Heart right ventricle (tissue), 16 donors: ENCODE measurements at regions not wholly inside any gene's neighbourhood (a gene's known extent, or its start where the extent isn't known, plus 50 kb on each side); places are given as distances from the start of the nearest gene placed in this dataset.
A peak's percentile ranks its signal among the peaks of the same experiment; 100 is the strongest.

Source experiments
- ATAC-seq, 8 donors: fragments of 200-7000 bp; cut with Tn5 transposase; one replicate each; pipeline ENCODE4 v1.9.1; 2020; ENCODE audit warnings: mild to moderate bottlenecking in 8 of 8, moderate library complexity in 8 of 8, moderate number of reproducible peaks in 1 of 8
- DNase-seq, 2 donors: peaks; one replicate each; pipeline ENCODE4 v3.0.0-alpha.2; 2020
- H3K27ac ChIP-seq, 10 donors: fragments of 200-600 bp; sonication (generic) in 2 of 10; one replicate each; pipeline versions ENCODE4 v1.5.0 to v1.8.0; 2020 to 2022; ENCODE audit warnings: mild to moderate bottlenecking in 3 of 10
- H3K27me3 ChIP-seq, 7 donors: fragments of 200-600 bp; one replicate each; pipeline ENCODE4 v1.8.0; 2021 to 2022; ENCODE audit warnings: mild to moderate bottlenecking in 2 of 7
- H3K36me3 ChIP-seq, 9 donors: fragments of 200-600 bp; sonication (generic) in 1 of 9; one replicate each; pipeline versions ENCODE4 v1.5.0 to v1.8.0; 2020 to 2022; ENCODE audit warnings: mild to moderate bottlenecking in 2 of 9
- H3K4me1 ChIP-seq, 9 donors: fragments of 200-600 bp; sonication (generic) in 1 of 9; one replicate each; pipeline versions ENCODE4 v1.5.0 to v1.8.0; 2020 to 2022; ENCODE audit warnings: mild to moderate bottlenecking in 4 of 9
- H3K4me3 ChIP-seq, 10 donors: fragments of 200-600 bp; sonication (generic) in 2 of 10; one replicate each; pipeline versions ENCODE4 v1.5.0 to v1.8.0; 2020 to 2022; ENCODE audit warnings: mild to moderate bottlenecking in 7 of 10, moderate library complexity in 2 of 10
- H3K9me3 ChIP-seq, 11 donors: fragments of 200-600 bp in 10 of 11; sonication (generic) in 2 of 11; one replicate each; pipeline versions ENCODE4 v1.5.0 to v1.8.0; 2013 to 2022; ENCODE audit warnings: mild to moderate bottlenecking in 2 of 11, control low read depth in 1 of 11, moderate library complexity in 1 of 11
- CTCF ChIP-seq, 9 donors: fragments of 200-600 bp; sonication (generic) in 2 of 9; IDR thresholded peaks; one replicate each; pipeline versions ENCODE4 v1.5.0 to v1.8.0; 2021 to 2022; ENCODE audit warnings: antibody characterized with exemption in 9 of 9, mild to moderate bottlenecking in 5 of 9, moderate library complexity in 1 of 9
- WGBS, 2 donors: extraction: QIAGEN DNeasy Blood & Tissue Kit; methylation state at CpG; one replicate each; pipeline ENCODE4 v1.1.7; 2013; ENCODE audit warnings: inconsistent platforms in 1 of 2; 5-methylcytosine and 5-hydroxymethylcytosine counted together
- intact Hi-C, 10 donors: fragments of 100-400 bp; cut with DNase I; formaldehyde crosslinking; loops; one replicate each; pipeline versions ENCODE4 v1.11.1 to v1.14.2; 2022
- donor health status: Arrhythmogenic right ventricular cardiomyopathy.
- donor health status: ischemic (EF 13 %, LVEDD 7.1; RV severe dilation, severe dysfunction).
- donor health status: healthy with polysubstance abuse.
- donor health status: DM: no; HTN: yes; CAD: no.
- donor health status: DM: no; HTN: no; CAD: no.
- donor health status: ischemic (EF 25% LVEDD 6.9; RV normal size, moderate dysfunction).
- donor health status: ischemic (EF 25% LVEDD 5.7; RV mildly dilated, moderate dysfunction).
- donor health status: healthy.
- donor health status: DM: yes; HTN: yes; CAD: no.
- donor health status: Ischemic cardiomyopathy.
- donor health status: ischemic (EF 35%, LVEDD 5.7; RV mildly dilated, moderate dysfunction).
- donor health status: nonischemic (EF 11% LVEDD 7.7; RV severe dilation, severe dysfunction).
- donor health status: DM: yes; HTN: yes; CAD: no.
- donor health status: PGD.
- donor health status: ischemic (EF 29% LVEDD 5.4; RV normal size, mild dysfunction).
- donor health status: nonischemic (EF 23%, LVEDD 6.1; RV moderate dilation, normal function).

GRCh38 chr4:4763822-4764557 lies 95.5 kb upstream of the MSX1 start:
- Histone ChIP-seq H3K27ac (no peak overlapping the region), H3K36me3 (no peaks in the 10 kb centered on the region), H3K9me3 (peaks cover 0 to 5% (median 0%) of the 10 kb centered on the region in 11 donors), H3K4me3 (no peak overlapping the region), H3K27me3 (peaks cover 0 to 32% (median 16%) of the 10 kb centered on the region in 7 donors), H3K4me1 (peaks cover 0 to 3% (median 0%) of the 10 kb centered on the region in 9 donors)
- TF ChIP-seq CTCF (IDR thresholded peaks at IDR 0.05): no peak
- WGBS, 2 donors: 66 to 70% methylated on average over 14 of the region's 14 CpGs
- no peak for DNase-seq
- ATAC-seq: no peak
- intact Hi-C loops: no loop called here

- peaks cover 0 to 32% (median 16%) of the 10 kb centered on the region in 7 donors for H3K27me3 ChIP-seq
- 28 to 31% methylated on average over 27 of the region's 27 CpGs for WGBS, 2 donors
- DNase-seq (no peak), ATAC-seq (no peak)
- H3K36me3 ChIP-seq: no peaks in the 10 kb centered on the region
- no peak overlapping the region for H3K4me3 ChIP-seq
- H3K27ac ChIP-seq: no peak overlapping the region
- TF ChIP-seq CTCF (IDR thresholded peaks at IDR 0.05): no peak
- intact Hi-C loops: no loop called here
- H3K4me1 ChIP-seq: peaks cover 0 to 3% (median 0%) of the 10 kb centered on the region in 9 donors
- peaks cover 0 to 5% (median 0%) of the 10 kb centered on the region in 11 donors for H3K9me3 ChIP-seq
These were observed 96.3 kb upstream of the MSX1 start for GRCh38 chr4:4762909-4763821.

GRCh38 chr4:4762300-4762699 lies 97.2 kb upstream of the MSX1 start:
- intact Hi-C loops: no loop called here
- H3K36me3 ChIP-seq: no peaks in the 10 kb centered on the region
- ATAC-seq (no peak), DNase-seq (no peak)
- no peak for TF ChIP-seq CTCF (IDR thresholded peaks at IDR 0.05)
- peaks cover 0 to 1% (median 0%) of the 10 kb centered on the region in 11 donors for H3K9me3 ChIP-seq
- no peak overlapping the region for H3K4me3 ChIP-seq
- peaks cover 0 to 3% (median 0%) of the 10 kb centered on the region in 9 donors for H3K4me1 ChIP-seq
- peaks cover 0 to 32% (median 16%) of the 10 kb centered on the region in 7 donors for H3K27me3 ChIP-seq
- no peak overlapping the region for H3K27ac ChIP-seq
- 88 to 89% methylated on average over 9 of the region's 9 CpGs for WGBS, 2 donors

- Histone ChIP-seq H3K9me3 (no peaks in the 10 kb centered on the region), H3K4me1 (peaks cover 0 to 3% (median 0%) of the 10 kb centered on the region in 9 donors), H3K27ac (no peak overlapping the region), H3K27me3 (peaks cover 0 to 36% (median 16%) of the 10 kb centered on the region in 7 donors), H3K36me3 (no peaks in the 10 kb centered on the region), H3K4me3 (no peak overlapping the region)
- 62 to 65% methylated on average over 20 of the region's 20 CpGs for WGBS, 2 donors
- TF ChIP-seq CTCF (IDR thresholded peaks at IDR 0.05): peak in 2 of 9 donors; percentile 8 to 14
- DNase-seq (no peak), ATAC-seq (no peak)
- intact Hi-C loops: no loop called here
These were observed 98.1 kb upstream of the MSX1 start for GRCh38 chr4:4761128-4761982.
